Skeletal muscle satellite cell (primary cell): ENCODE measurements at regions not wholly inside any gene's neighbourhood (a gene's known extent, or its start where the extent isn't known, plus 50 kb on each side); places are given as distances from the start of the nearest gene placed in this dataset.

Source experiments
- H3K27me3 ChIP-seq: 2 replicates; pipeline ENCODE4 v1.7.0; 2013; ENCODE audit warnings: low read length; ENCODE audit not compliant: control insufficient read depth, insufficient read depth
- H3K36me3 ChIP-seq: 2 replicates; pipeline ENCODE4 v1.7.0; 2013; ENCODE audit warnings: mild to moderate bottlenecking, control low read depth, low read length; ENCODE audit not compliant: insufficient read depth
- H3K4me1 ChIP-seq: 2 replicates; pipeline ENCODE4 v1.7.0; 2013; ENCODE audit warnings: low read length; ENCODE audit not compliant: control insufficient read depth, insufficient read depth
- H3K4me2 ChIP-seq: 2 replicates; pipeline ENCODE4 v1.7.0; 2013; ENCODE audit warnings: mild to moderate bottlenecking, low read length
- H3K4me3 ChIP-seq: 2 replicates; pipeline ENCODE4 v1.7.0; 2013; ENCODE audit warnings: low read length
- H3K9ac ChIP-seq: 2 replicates; pipeline ENCODE4 v1.7.0; 2013; ENCODE audit warnings: mild to moderate bottlenecking, low read depth, low read length, moderate library complexity
- H3K9me3 ChIP-seq: replicated peaks from 2 replicates; pipeline ENCODE4 v1.7.0; 2013; ENCODE audit warnings: mild to moderate bottlenecking, control low read depth, low read length

DNA sequence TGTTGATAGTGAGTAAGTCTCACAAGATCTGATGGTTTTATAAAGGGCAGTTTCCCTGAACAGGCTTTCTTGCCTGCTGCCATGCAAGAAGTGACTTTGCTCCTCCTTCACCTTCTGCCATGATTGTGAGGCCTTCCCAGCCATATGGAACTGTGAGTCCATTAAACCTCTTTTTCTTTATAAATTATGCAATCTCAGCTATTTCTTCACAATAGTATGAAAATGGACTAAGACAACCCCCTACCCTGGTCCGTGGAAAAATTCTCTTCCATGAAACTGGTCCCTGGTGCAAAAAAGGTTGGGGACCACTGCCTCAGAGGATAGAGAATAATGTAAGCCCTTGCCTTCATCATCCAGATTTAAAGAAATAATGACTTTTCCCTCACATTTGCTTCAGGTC lies 861.3 kb downstream of the QKI start:
- no peaks in the 10 kb centered on the region for H3K27me3 ChIP-seq
- H3K4me1 ChIP-seq, result no peaks in the 10 kb centered on the region
- no peak overlapping the region for H3K9ac ChIP-seq
- H3K9me3 ChIP-seq, result no peaks in the 10 kb centered on the region
- no peaks in the 10 kb centered on the region for H3K36me3 ChIP-seq
- H3K4me3 ChIP-seq, result no peak overlapping the region
- H3K4me2 ChIP-seq, result no peak overlapping the region

DNA sequence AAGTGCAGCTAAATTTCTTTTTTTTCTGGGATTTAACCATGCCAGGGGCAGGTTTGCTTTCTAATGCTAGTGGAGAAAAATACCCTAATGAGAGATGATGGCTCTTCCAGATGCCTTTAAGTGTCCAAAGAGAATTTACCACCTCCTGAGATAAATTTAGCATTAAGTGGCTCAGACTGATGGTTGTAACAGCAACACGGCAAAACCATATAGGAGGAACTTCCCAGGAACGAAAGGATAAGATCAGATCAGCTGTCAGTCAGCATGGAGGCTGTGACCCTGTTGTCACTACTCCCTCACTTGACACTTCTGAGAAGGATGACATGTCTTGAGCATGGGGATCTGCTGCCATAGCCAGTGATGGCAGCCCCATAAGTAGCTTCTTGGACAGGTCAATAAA lies 860.0 kb downstream of the QKI start:
- Histone ChIP-seq H3K9ac (no peak overlapping the region), H3K27me3 (no peaks in the 10 kb centered on the region), H3K4me2 (no peak overlapping the region), H3K9me3 (no peaks in the 10 kb centered on the region), H3K4me3 (no peak overlapping the region), H3K4me1 (no peaks in the 10 kb centered on the region), H3K36me3 (no peaks in the 10 kb centered on the region)

DNA sequence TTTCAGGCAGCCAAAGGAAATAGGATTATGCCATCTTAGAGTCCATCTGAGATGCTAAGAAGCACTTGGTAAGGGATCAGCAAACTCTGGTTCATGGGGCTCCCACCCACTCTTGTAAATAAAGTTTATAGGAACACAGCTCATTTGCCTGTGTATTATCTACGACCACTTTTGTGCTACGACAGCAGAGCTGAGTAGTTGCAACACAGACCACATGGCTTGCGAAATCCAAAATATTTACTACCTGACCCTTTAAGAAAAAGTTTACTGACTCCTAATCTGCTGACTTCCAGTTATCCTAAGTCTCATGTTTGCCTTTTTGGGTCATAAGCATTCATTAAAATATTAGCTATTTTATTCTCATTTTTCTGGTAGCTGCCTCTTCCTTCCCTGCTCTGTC lies 859.0 kb downstream of the QKI start:
- Histone ChIP-seq H3K4me2 (no peak overlapping the region), H3K36me3 (no peaks in the 10 kb centered on the region), H3K4me1 (no peaks in the 10 kb centered on the region), H3K9ac (no peak overlapping the region), H3K27me3 (no peaks in the 10 kb centered on the region), H3K4me3 (no peak overlapping the region), H3K9me3 (no peaks in the 10 kb centered on the region)

DNA sequence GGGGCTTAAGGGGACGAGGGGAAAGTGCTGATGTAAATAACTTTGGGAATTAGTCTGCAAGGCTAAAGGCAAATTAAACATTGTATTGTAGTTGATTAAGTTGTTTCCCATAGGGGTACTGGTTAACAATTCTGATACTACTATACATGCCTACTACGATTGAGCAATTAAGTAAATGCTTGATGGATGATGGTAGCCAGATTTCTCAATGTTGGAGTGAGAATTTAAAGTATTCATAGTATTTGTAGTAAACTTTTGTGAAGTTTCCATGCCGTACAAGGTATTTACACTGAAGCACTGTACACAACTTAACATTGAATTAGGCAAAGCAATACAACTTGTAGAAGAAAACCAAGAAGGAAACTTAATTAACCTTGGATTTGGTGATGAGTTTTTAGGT lies 852.3 kb downstream of the QKI start:
- H3K36me3 ChIP-seq, result no peaks in the 10 kb centered on the region
- H3K4me3 ChIP-seq, result no peak overlapping the region
- H3K27me3 ChIP-seq, result no peaks in the 10 kb centered on the region
- H3K4me2 ChIP-seq, result no peak overlapping the region
- H3K4me1 ChIP-seq, result no peaks in the 10 kb centered on the region
- H3K9me3 ChIP-seq, result no peaks in the 10 kb centered on the region
- no peak overlapping the region for H3K9ac ChIP-seq

DNA sequence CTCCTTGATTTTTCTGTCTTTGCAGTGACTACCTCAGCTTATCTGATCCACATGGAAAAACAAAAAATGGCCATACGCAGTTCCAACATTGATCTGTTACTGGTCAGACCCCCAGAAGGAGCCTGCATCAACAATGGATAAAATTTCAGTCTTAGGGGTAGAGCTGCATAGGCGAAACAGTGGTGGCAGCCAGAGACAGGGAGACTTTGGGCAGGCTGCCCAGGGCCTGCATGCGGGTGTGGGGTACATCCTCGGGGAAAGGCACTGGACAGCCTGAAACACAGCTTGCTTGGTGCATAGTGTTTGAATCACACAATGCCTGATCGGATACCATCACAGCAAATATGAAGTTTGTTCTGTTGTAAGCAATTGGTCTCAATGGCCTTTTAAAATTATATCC lies 847.8 kb downstream of the QKI start:
- H3K9ac ChIP-seq, result no peak overlapping the region
- H3K4me2 ChIP-seq, result no peak overlapping the region
- no peaks in the 10 kb centered on the region for H3K27me3 ChIP-seq
- H3K36me3 ChIP-seq, result no peaks in the 10 kb centered on the region
- H3K9me3 ChIP-seq, result no peaks in the 10 kb centered on the region
- H3K4me3 ChIP-seq, result no peak overlapping the region
- no peaks in the 10 kb centered on the region for H3K4me1 ChIP-seq

DNA sequence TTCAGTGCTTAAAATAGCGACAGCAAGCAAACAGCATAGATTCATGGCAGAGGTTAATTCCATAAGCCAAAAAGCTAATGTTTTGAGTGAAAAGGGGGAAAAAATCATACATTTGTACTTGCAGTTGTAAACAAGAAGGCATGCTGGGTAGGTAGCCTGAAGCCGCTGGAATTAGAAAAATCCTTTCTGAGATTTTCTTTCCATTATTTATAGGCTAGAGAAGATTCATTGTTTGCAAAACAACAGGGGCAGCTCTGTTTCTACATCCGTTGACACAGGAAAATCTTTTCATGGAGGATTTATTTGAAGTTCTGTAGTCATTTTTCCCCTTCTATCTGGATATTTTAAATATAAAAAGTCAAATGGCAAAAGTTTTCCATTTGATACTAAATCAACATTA lies 843.9 kb downstream of the QKI start:
- Histone ChIP-seq H3K36me3 (no peaks in the 10 kb centered on the region), H3K9ac (no peak overlapping the region), H3K4me1 (no peaks in the 10 kb centered on the region), H3K9me3 (no peaks in the 10 kb centered on the region), H3K27me3 (no peaks in the 10 kb centered on the region), H3K4me2 (no peak overlapping the region), H3K4me3 (no peak overlapping the region)

DNA sequence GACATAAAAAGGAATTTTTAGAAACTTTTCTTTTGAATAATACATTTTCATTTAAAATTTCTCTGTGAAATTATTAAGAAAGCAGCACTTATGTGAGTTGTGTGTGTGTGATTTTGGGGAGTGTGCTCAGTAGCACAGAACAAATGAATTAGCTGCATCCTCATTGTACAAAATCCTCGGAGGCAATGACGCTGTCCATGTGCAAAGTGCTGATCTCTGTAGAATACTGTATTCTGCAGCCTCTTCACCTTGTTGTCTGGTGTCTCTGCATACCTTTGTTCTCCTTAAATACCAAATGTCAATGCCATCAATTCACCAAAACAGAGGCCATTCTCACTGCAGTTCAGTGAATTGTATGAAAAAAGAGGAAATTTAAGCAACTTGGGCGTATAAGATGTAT lies 838.4 kb downstream of the QKI start:
- Histone ChIP-seq H3K9me3 (no peaks in the 10 kb centered on the region), H3K9ac (no peak overlapping the region), H3K4me1 (peaks cover under 1% of the 10 kb centered on the region), H3K4me3 (no peak overlapping the region), H3K4me2 (no peak overlapping the region), H3K27me3 (no peaks in the 10 kb centered on the region), H3K36me3 (no peaks in the 10 kb centered on the region)

DNA sequence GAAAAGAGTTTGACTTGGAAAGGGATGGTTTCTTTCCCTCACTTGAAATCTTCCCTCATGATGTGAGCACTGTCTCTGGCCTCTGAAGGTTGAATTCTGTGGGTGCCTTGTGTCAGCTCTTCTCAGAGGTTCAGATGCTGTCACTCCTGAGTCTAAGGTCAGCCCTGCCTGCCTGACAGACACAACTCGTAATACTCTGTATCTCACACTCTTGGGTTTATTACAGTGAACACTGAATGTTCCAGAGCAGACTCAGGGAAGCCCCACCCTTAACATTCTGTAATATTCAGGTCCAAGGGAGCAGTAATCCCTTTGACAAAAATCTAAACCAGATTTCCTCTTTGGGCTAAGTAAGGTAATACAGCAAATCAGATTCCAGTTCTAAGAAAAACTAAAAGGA lies 837.8 kb downstream of the QKI start:
- Histone ChIP-seq H3K9ac (no peak overlapping the region), H3K4me3 (no peak overlapping the region), H3K27me3 (no peaks in the 10 kb centered on the region), H3K4me2 (no peak overlapping the region), H3K4me1 (peaks cover 7% of the 10 kb centered on the region), H3K36me3 (no peaks in the 10 kb centered on the region), H3K9me3 (no peaks in the 10 kb centered on the region)

DNA sequence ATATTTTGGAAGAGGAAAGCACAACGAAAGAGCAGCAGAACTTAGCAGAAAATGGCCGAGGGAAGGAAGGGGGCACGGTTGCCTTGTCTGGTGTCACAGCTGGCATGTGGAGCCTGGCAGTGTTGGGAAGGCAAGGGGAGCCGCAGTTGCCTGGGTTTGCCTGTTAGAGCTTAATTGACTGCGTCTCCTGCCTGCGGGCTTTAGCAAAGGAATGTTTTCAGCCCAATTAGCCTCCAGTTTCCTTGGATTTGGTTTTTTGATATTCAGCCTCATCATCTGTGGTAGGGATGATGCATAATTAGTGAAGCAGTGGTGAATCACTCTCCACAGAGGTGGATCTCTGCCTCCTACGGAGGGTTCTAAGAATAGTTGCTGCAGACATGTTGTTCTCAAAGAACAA lies 832.6 kb downstream of the QKI start:
- H3K4me2 ChIP-seq, result peak overlapping the region; percentile 30
- no peaks in the 10 kb centered on the region for H3K9me3 ChIP-seq
- no peak overlapping the region for H3K4me3 ChIP-seq
- no peaks in the 10 kb centered on the region for H3K27me3 ChIP-seq
- H3K36me3 ChIP-seq, result no peaks in the 10 kb centered on the region
- H3K4me1 ChIP-seq, result peaks cover 15% of the 10 kb centered on the region
- no peak overlapping the region for H3K9ac ChIP-seq

DNA sequence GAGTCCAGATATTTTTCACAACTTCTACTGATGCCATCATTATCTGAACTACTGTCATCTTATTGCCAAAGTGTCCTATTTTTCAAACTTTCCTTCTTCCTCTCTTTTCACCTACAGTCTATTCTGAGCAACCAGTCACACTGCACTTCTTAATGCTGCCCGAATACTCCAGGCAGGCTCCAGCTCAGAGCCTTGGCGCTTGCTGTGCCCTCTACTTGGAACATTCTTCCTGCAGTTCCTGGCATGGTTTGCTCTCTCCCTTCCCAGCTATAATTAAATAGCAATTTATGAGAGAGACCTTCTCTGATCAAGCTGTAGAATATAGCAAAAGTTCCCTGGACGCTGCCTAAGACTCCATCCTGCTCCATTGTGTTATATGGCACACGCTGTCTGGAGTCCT lies 831.6 kb downstream of the QKI start:
- no peaks in the 10 kb centered on the region for H3K36me3 ChIP-seq
- H3K9me3 ChIP-seq, result no peaks in the 10 kb centered on the region
- no peaks in the 10 kb centered on the region for H3K27me3 ChIP-seq
- no peak overlapping the region for H3K4me3 ChIP-seq
- peaks cover 15% of the 10 kb centered on the region for H3K4me1 ChIP-seq
- H3K9ac ChIP-seq, result no peak overlapping the region
- H3K4me2 ChIP-seq, result no peak overlapping the region

DNA sequence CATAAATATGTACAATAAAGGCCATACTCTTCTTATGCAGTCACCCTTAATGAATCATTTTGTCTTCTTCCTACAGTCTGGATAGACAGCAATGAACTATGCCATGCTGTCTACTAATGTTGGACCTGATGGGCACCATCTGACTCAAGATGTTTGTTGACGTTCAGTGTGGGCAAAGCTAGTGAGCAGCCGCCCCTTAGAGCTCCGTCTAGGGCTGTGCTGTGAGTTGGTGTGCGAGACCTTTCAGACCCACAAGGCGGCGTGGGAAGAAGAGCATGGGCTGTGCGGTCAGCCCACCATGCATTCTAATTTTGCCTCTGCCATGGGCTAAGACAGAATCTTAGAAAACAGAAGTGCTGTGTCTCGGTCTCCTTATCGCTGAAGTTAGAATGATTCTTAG lies 829.4 kb downstream of the QKI start:
- H3K36me3 ChIP-seq, result no peaks in the 10 kb centered on the region
- no peak overlapping the region for H3K4me2 ChIP-seq
- H3K9me3 ChIP-seq, result no peaks in the 10 kb centered on the region

DNA sequence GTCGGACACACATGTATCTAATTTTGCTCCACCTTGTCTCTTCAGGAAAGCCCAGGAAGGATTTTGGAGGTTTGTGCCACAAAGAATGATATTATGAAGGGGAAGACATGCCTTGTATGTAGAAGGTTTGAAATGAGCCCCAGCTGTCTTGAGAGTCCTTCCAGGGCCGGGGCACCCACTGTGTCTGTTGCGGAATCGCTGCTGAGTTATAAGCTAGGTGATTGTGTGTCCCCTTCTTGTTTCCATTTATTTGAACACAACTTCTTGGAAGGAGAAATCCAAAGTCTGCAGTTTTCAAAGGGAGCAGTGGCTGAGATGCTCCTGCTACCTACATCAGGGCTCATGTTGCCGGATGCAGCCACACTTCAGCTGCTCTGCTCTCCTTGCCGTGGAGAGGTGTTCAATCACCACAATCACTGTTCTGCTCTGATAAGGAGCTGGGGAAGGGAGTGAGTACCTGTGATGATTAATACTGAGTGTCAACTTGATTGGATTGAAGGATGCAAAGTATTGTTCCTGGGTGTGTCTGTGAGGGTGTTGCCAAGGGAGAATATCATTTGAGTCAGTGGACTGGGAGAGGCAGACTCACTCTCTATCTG lies 828.6 kb downstream of the QKI start:
- Histone ChIP-seq H3K9ac (no peak overlapping the region), H3K4me1 (peaks cover 15% of the 10 kb centered on the region), H3K27me3 (no peaks in the 10 kb centered on the region), H3K4me2 (no peak overlapping the region), H3K9me3 (no peaks in the 10 kb centered on the region), H3K4me3 (no peak overlapping the region), H3K36me3 (no peaks in the 10 kb centered on the region)

More for the DNA sequence above, 829.4 kb downstream of the QKI start:
- no peak overlapping the region for H3K9ac ChIP-seq
- H3K27me3 ChIP-seq, result no peaks in the 10 kb centered on the region
- H3K4me3 ChIP-seq, result no peak overlapping the region
- peaks cover 15% of the 10 kb centered on the region for H3K4me1 ChIP-seq
